ENCODE measurements at regions not wholly inside any gene's neighbourhood (a gene's known extent, or its start where the extent isn't known, plus 50 kb on each side); places are given as distances from the start of the nearest gene placed in this dataset.
"Not testable (repeated sequence)": the region's sequence is repeated elsewhere in the genome, so short reads cannot be mapped to it uniquely, and the experiment has no call there.

- no peak for DNase-seq (ENCODE audit: low read depth)
- TF ChIP-seq CTCF (conservative IDR thresholded peaks at IDR 0.05; ENCODE audit: low read depth, low read length) = no peak
- H3K4me3 ChIP-seq (ENCODE audit: low read depth, low read length) = no peak overlapping the region
These were observed 765.1 kb upstream of the CA10 start for GRCh38 chr17:52923658-52924057.

- H3K4me3 ChIP-seq (ENCODE audit: low read depth, low read length) = no peak overlapping the region
- TF ChIP-seq CTCF (conservative IDR thresholded peaks at IDR 0.05; ENCODE audit: low read depth, low read length) = no peak
- no peak for DNase-seq (ENCODE audit: low read depth)
These were observed 740.7 kb upstream of the CA10 start for GRCh38 chr17:52899235-52899634.

GRCh38 chr17:52895272-52895671 lies 736.8 kb upstream of the CA10 start:
- no peak for DNase-seq (ENCODE audit: low read depth)
- TF ChIP-seq CTCF (conservative IDR thresholded peaks at IDR 0.05; ENCODE audit: low read depth, low read length) = no peak

GRCh38 chr17:52892334-52892733 lies 733.8 kb upstream of the CA10 start:
- no peak for DNase-seq (ENCODE audit: low read depth)
- TF ChIP-seq CTCF (conservative IDR thresholded peaks at IDR 0.05; ENCODE audit: low read depth, low read length) = no peak
- no peak overlapping the region for H3K4me3 ChIP-seq (ENCODE audit: low read depth, low read length)

More at GRCh38 chr17:52895272-52895671, 736.8 kb upstream of the CA10 start:
- no peak overlapping the region for H3K4me3 ChIP-seq (ENCODE audit: low read depth, low read length)

GRCh38 chr17:52885882-52886281 lies 727.4 kb upstream of the CA10 start:
- no peak for DNase-seq (ENCODE audit: low read depth)
- TF ChIP-seq CTCF (conservative IDR thresholded peaks at IDR 0.05; ENCODE audit: low read depth, low read length) = no peak
- no peak overlapping the region for H3K4me3 ChIP-seq (ENCODE audit: low read depth, low read length)

- DNase-seq (ENCODE audit: low read depth); H3K4me3 ChIP-seq (ENCODE audit: low read depth, low read length): not testable (repeated sequence)
These were observed 725.5 kb upstream of the CA10 start for GRCh38 chr17:52883907-52884491.

GRCh38 chr17:52846767-52847166 lies 688.3 kb upstream of the CA10 start:
- not testable (repeated sequence) for DNase-seq (ENCODE audit: low read depth); H3K4me3 ChIP-seq (ENCODE audit: low read depth, low read length)

GRCh38 chr17:52841971-52842370 lies 683.5 kb upstream of the CA10 start:
- TF ChIP-seq CTCF (conservative IDR thresholded peaks at IDR 0.05; ENCODE audit: low read depth, low read length) = no peak

More at GRCh38 chr17:52841971-52842370, 683.5 kb upstream of the CA10 start:
- no peak for DNase-seq (ENCODE audit: low read depth)
- no peak overlapping the region for H3K4me3 ChIP-seq (ENCODE audit: low read depth, low read length)
